IMR-90 (cell line): ENCODE measurements at regions not wholly inside any gene's neighbourhood (a gene's known extent, or its start where the extent isn't known, plus 50 kb on each side); places are given as distances from the start of the nearest gene placed in this dataset.
"Not testable (repeated sequence)": the region's sequence is repeated elsewhere in the genome, so short reads cannot be mapped to it uniquely, and the experiment has no call there.

ENCODE experiments used
- ATAC-seq: fragments of 200-7000 bp; cut with Tn5 transposase; 2 replicates; pipeline ENCODE4 v1.9.1; 2020; ENCODE audit warnings: low read depth, mild to moderate bottlenecking, moderate library complexity
- BruUV-seq: library from RNA; stranded (reverse); fragments of 400-500 nt; replicated peaks from 2 replicates; lab custom pipeline; 2021; lab: Mats Ljungman, UMichigan
- CTCF ChIA-PET: fragments of 300-600 bp; formaldehyde crosslinking; extraction: SDS; loops from one replicate; lab custom pipeline; 2021; ENCODE audit warnings: antibody characterized with exemption; lab: Yijun Ruan, JAX
- POLR2A ChIA-PET: fragments of 300-600 bp; sonication (Branson Sonifier 250); formaldehyde crosslinking; loops from one replicate; lab custom pipeline; 2022; ENCODE audit warnings: antibody characterized with exemption; ENCODE audit not compliant: unreplicated experiment; lab: Charles Lee
- DNase-seq: peaks from one replicate; pipeline ENCODE4 v3.0.0; 2013
- H2AFZ ChIP-seq: replicated peaks from 2 replicates; pipeline ENCODE3; 2013; ENCODE audit warnings: low read length, mild to moderate bottlenecking; ENCODE audit not compliant: poor library complexity
- H2AK5ac ChIP-seq: 2 replicates; pipeline ENCODE4 v1.6.1; 2013; ENCODE audit warnings: low read depth, low read length, inconsistent platforms
- H2AK9ac ChIP-seq: replicated peaks from 2 replicates; pipeline ENCODE3; 2013; ENCODE audit warnings: mild to moderate bottlenecking, low read depth, low read length, moderate library complexity; ENCODE audit not compliant: poor library complexity
- H2BK120ac ChIP-seq: 2 replicates; pipeline ENCODE4 v1.6.1; 2013; ENCODE audit warnings: low read depth, low read length, inconsistent platforms
- H2BK15ac ChIP-seq: 3 replicates; pipeline ENCODE4 v1.6.1; 2013; ENCODE audit warnings: low read depth, low read length, inconsistent platforms
- H2BK20ac ChIP-seq: 2 replicates; pipeline ENCODE4 v1.6.1; 2013; ENCODE audit warnings: low read depth, mild to moderate bottlenecking, inconsistent platforms, low read length, moderate library complexity
- H2BK5ac ChIP-seq: 2 replicates; pipeline ENCODE4 v1.6.1; 2013; ENCODE audit warnings: mild to moderate bottlenecking, low read depth, low read length, inconsistent platforms; ENCODE audit not compliant: poor library complexity, severe bottlenecking
- H3K14ac ChIP-seq: replicated peaks from 2 replicates; pipeline ENCODE4 v1.6.1; 2013; ENCODE audit warnings: low read depth, low read length, inconsistent platforms
- H3K18ac ChIP-seq: 2 replicates; pipeline ENCODE4 v1.6.1; 2013; ENCODE audit warnings: low read depth, low read length, control low read depth
- H3K23ac ChIP-seq: 2 replicates; pipeline ENCODE4 v1.6.1; 2013; ENCODE audit warnings: low read depth, low read length, inconsistent platforms
- H3K27ac ChIP-seq: 2 replicates; pipeline ENCODE4 v1.5.1; 2013; ENCODE audit warnings: mild to moderate bottlenecking, control low read depth, low read length; ENCODE audit not compliant: insufficient read depth
- H3K27me3 ChIP-seq: 2 replicates; pipeline ENCODE4 v1.6.1; 2013; ENCODE audit warnings: low read length; ENCODE audit not compliant: control insufficient read depth, insufficient read depth
- H3K36me3 ChIP-seq: 2 replicates; pipeline ENCODE4 v1.6.1; 2013; ENCODE audit warnings: low read length, mixed read lengths; ENCODE audit not compliant: control insufficient read depth, insufficient read depth
- H3K4ac ChIP-seq: 2 replicates; pipeline ENCODE4 v1.6.1; 2013; ENCODE audit warnings: low read depth, low read length, inconsistent platforms
- H3K4me1 ChIP-seq: 2 replicates; pipeline ENCODE4 v1.6.1; 2013; ENCODE audit warnings: low read length, mixed read lengths; ENCODE audit not compliant: control insufficient read depth, insufficient read depth
- H3K4me2 ChIP-seq: 2 replicates; pipeline ENCODE4 v1.6.1; 2013; ENCODE audit warnings: low read depth, mild to moderate bottlenecking, control low read depth, low read length, moderate library complexity
- H3K4me3 ChIP-seq: 2 replicates; pipeline ENCODE4 v1.5.1; 2013; ENCODE audit warnings: low read depth, mild to moderate bottlenecking, control low read depth, low read length, moderate library complexity; ENCODE audit not compliant: insufficient read depth
- H3K56ac ChIP-seq: 2 replicates; pipeline ENCODE4 v1.6.1; 2013; ENCODE audit warnings: low read length, inconsistent platforms; ENCODE audit not compliant: insufficient read depth; ENCODE audit errors: extremely low read depth
- H3K79me1 ChIP-seq, 2 experiments: 2 replicates each; pipeline ENCODE4 v1.6.1; 2013; ENCODE audit warnings: low read length in 2 of 2, inconsistent platforms in 1 of 2, low read depth in 1 of 2
- H3K9ac ChIP-seq: 2 replicates; pipeline ENCODE4 v1.6.1; 2013; ENCODE audit warnings: low read depth, low read length, control low read depth
- H3K9me1 ChIP-seq: 2 replicates; pipeline ENCODE4 v1.6.1; 2013; ENCODE audit warnings: low read length, inconsistent platforms; ENCODE audit not compliant: insufficient read depth
- H3K9me3 ChIP-seq: 2 replicates; pipeline ENCODE4 v1.6.1; 2013; ENCODE audit warnings: low read length; ENCODE audit not compliant: control insufficient read depth, insufficient read depth
- H4K20me1 ChIP-seq: 2 replicates; pipeline ENCODE4 v1.6.1; 2013; ENCODE audit warnings: low read length, inconsistent platforms; ENCODE audit not compliant: insufficient read depth
- H4K5ac ChIP-seq: 2 replicates; pipeline ENCODE4 v1.6.1; 2013; ENCODE audit warnings: mild to moderate bottlenecking, low read depth, low read length, control low read depth
- H4K8ac ChIP-seq, 2 experiments: 2 replicates each; pipeline ENCODE4 v1.6.1; 2013; ENCODE audit warnings: low read depth in 2 of 2, low read length in 2 of 2, control low read depth in 1 of 2, inconsistent platforms in 1 of 2
- H4K91ac ChIP-seq: 2 replicates; pipeline ENCODE4 v1.6.1; 2013; ENCODE audit warnings: low read depth, low read length, inconsistent platforms; ENCODE audit not compliant: insufficient read depth
- WGBS, 2 experiments: methylation state at CpG; one replicate each; pipeline versions ENCODE4 v1.1.5 to v1.1.7; 2013; ENCODE audit warnings: missing lambda C conversion rate in 2 of 2; ENCODE audit not compliant: insufficient read length in 1 of 2; ENCODE audit errors: extremely low coverage in 2 of 2; 5-methylcytosine and 5-hydroxymethylcytosine counted together
- dilution Hi-C: fragments of 300-500 bp; cut with HindIII; formaldehyde crosslinking; loops from one replicate; pipeline ENCODE4 v1.14.3; 2018; ENCODE audit warnings: low sequenced_read_pairs; ENCODE audit not compliant: unreplicated experiment
- in situ Hi-C: fragments of 300-500 bp; cut with MboI; formaldehyde crosslinking; loops from 3 replicates; pipeline ENCODE4 v1.14.3; 2019; ENCODE audit warnings: low sequenced_read_pairs, inconsistent platforms, mixed read lengths
- intact Hi-C: fragments of 100-400 bp; cut with micrococcal nuclease; formaldehyde crosslinking; loops from 2 replicates; pipeline ENCODE4 v1.10.0; 2022

DNA sequence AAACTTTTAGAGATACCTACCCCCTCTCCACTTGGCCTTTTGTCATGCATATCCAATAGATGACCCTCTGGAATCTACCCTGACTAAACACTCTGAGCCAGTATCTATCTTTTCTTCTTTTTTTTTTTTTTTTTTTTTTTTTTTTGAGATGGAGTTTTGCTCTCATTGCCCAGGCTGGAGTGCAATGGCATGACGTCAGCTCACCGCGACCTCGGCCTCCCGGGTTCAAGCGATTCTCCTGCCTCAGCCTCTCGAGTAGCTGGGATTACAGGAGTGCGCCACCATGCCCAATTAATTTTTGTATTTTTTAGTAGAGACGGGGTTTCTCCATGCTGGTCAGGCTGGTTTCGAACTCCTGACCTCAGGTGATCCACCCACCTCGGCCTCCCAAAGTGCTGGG lies 50.8 kb upstream of the GRIN2B start:
- DNase-seq, dilution Hi-C loops, H3K23ac ChIP-seq, H3K4ac ChIP-seq, H3K9me3 ChIP-seq, H2AK5ac ChIP-seq, H4K20me1 ChIP-seq, H3K27me3 ChIP-seq, BruUV-seq, H4K91ac ChIP-seq, H3K18ac ChIP-seq, H2AK9ac ChIP-seq, H3K4me3 ChIP-seq, H4K5ac ChIP-seq, H3K79me1 ChIP-seq, H2BK120ac ChIP-seq, H2BK15ac ChIP-seq, H3K27ac ChIP-seq, H3K9me1 ChIP-seq, H3K14ac ChIP-seq, POLR2A ChIA-PET, H2AFZ ChIP-seq, CTCF ChIA-PET, ATAC-seq, intact Hi-C loops, H3K36me3 ChIP-seq, H3K4me1 ChIP-seq, H3K4me2 ChIP-seq, H2BK20ac ChIP-seq, in situ Hi-C loops, H2BK5ac ChIP-seq, H4K8ac ChIP-seq, H3K9ac ChIP-seq, H3K56ac ChIP-seq: not testable (repeated sequence)
- WGBS, 2 experiments = no CpG with 5 or more reads among the region's 11 CpGs
